ENCODE measurements at regions not wholly inside any gene's neighbourhood (a gene's known extent, or its start where the extent isn't known, plus 50 kb on each side); places are given as distances from the start of the nearest gene placed in this dataset.

GRCh38 chr13:48158915-48159314 is 64.0 kb upstream of the MED4 start:
- DNase-seq (ENCODE audit: low read depth) = no peak
- no peak for TF ChIP-seq CTCF (IDR thresholded peaks at IDR 0.05; ENCODE audit: insufficient read depth, low read depth, low read length)
- H3K4me3 ChIP-seq (ENCODE audit: low read depth, low read length) = no peak overlapping the region

- no peak overlapping the region for H3K4me3 ChIP-seq (ENCODE audit: low read depth, low read length)
- TF ChIP-seq CTCF (IDR thresholded peaks at IDR 0.05; ENCODE audit: insufficient read depth, low read depth, low read length) = no peak
- DNase-seq (ENCODE audit: low read depth) = no peak
These were observed 63.4 kb upstream of the MED4 start for GRCh38 chr13:48158290-48158689.

GRCh38 chr13:48156466-48156865 is 61.6 kb upstream of the MED4 start:
- DNase-seq (ENCODE audit: low read depth) = no peak
- TF ChIP-seq CTCF (IDR thresholded peaks at IDR 0.05; ENCODE audit: insufficient read depth, low read depth, low read length) = no peak
- no peak overlapping the region for H3K4me3 ChIP-seq (ENCODE audit: low read depth, low read length)

GRCh38 chr13:48155848-48156247 is 60.9 kb upstream of the MED4 start:
- TF ChIP-seq CTCF (IDR thresholded peaks at IDR 0.05; ENCODE audit: insufficient read depth, low read depth, low read length) = no peak
- peak; percentile 79 for DNase-seq (ENCODE audit: low read depth)
- H3K4me3 ChIP-seq (ENCODE audit: low read depth, low read length) = no peak overlapping the region

GRCh38 chr13:48154671-48155070 is 59.8 kb upstream of the MED4 start:
- H3K4me3 ChIP-seq (ENCODE audit: low read depth, low read length) = no peak overlapping the region
- no peak for TF ChIP-seq CTCF (IDR thresholded peaks at IDR 0.05; ENCODE audit: insufficient read depth, low read depth, low read length)
- no peak for DNase-seq (ENCODE audit: low read depth)

- DNase-seq (ENCODE audit: low read depth) = no peak
- H3K4me3 ChIP-seq (ENCODE audit: low read depth, low read length) = no peak overlapping the region
- no peak for TF ChIP-seq CTCF (IDR thresholded peaks at IDR 0.05; ENCODE audit: insufficient read depth, low read depth, low read length)
These were observed 58.3 kb upstream of the MED4 start for GRCh38 chr13:48153186-48153585.

GRCh38 chr13:48151363-48152161 is 56.7 kb upstream of the MED4 start:
- TF ChIP-seq CTCF (IDR thresholded peaks at IDR 0.05; ENCODE audit: insufficient read depth, low read depth, low read length) = no peak
- H3K4me3 ChIP-seq (ENCODE audit: low read depth, low read length) = no peak overlapping the region
- DNase-seq (ENCODE audit: low read depth) = no peak

Measured in fibroblast of villous mesenchyme (primary cell).